SK-MEL-5 (cell line): ENCODE measurements at regions not wholly inside any gene's neighbourhood (a gene's known extent, or its start where the extent isn't known, plus 50 kb on each side); places are given as distances from the start of the nearest gene placed in this dataset.
"Not testable (repeated sequence)": the region's sequence is repeated elsewhere in the genome, so short reads cannot be mapped to it uniquely, and the experiment has no call there.

Experiments used
- DNase-seq: peaks from one replicate; pipeline ENCODE4 v3.0.0-alpha.2; 2016; ENCODE audit warnings: low read depth, low spot score
- in situ Hi-C: cut with HindIII; loops from 2 replicates; pipeline ENCODE4 v1.10.0; 2016; ENCODE audit warnings: low sequenced_read_pairs, high pct_unique_total_duplicates, low pct_unique_long_range_greater_than_20kb

DNA sequence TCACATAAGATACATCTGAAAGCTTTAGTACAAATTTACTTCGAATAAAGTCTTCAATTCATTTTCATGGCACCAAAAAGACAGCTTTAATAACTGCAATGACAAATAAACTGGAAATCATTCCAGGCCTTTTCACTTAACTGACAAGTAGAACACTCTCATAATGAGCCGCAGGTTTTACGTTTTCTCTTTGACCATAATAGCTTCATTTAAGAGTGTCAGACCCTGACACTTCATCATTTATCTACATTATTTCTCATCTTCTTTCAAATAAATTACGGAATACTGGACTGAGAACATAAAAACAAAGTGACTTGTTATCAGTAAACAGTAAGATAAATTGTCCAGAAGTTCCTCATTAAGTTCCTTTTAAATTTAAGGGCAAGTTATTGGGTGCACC is 1252.9 kb upstream of the ACVR2A start:
- in situ Hi-C loops = no loop called here

DNA sequence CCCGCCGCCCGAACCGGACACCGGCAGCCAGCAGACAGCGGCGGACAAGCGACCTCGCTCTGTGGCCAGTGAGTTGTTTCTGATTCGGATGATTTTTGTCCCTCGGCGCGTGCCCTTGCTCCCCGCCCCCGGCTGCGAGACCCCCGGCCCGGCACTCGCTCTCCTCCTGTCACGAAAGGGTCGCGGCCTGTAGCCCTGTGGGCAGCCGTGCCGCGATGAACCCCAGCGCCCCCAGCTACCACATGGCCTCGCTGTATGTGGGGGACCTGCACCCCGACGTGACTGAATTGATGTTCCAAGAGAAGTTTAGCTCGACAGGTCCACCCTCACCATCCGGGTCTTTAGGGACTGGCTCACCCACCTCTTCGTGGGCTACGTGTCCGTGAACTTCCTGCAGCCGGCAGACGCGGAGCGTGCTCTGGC is 1257.5 kb upstream of the ACVR2A start:
- in situ Hi-C loops = no loop called here
- no peak for DNase-seq

More for the DNA sequence above, 1252.9 kb upstream of the ACVR2A start:
- no peak for DNase-seq

DNA sequence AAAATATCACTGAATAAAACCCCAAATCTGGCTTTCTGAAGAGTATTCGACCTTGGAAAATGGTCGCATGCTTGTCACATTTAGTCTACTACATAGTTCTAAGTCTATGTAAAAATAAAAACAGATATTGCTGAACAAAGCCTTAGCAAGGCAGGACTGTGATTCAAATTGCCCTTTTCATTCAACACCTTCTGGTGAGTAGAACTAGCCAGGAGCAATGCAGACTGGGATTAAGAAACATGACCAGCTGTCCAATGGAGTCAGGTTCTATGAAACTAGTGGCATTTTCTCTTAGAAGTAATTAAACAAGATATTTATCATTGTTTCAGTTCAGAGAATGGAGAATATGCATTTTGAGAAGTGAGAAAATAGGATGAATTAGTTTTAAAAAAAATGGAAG is 1260.5 kb upstream of the ACVR2A start:
- in situ Hi-C loops = no loop called here
- DNase-seq = no peak

DNA sequence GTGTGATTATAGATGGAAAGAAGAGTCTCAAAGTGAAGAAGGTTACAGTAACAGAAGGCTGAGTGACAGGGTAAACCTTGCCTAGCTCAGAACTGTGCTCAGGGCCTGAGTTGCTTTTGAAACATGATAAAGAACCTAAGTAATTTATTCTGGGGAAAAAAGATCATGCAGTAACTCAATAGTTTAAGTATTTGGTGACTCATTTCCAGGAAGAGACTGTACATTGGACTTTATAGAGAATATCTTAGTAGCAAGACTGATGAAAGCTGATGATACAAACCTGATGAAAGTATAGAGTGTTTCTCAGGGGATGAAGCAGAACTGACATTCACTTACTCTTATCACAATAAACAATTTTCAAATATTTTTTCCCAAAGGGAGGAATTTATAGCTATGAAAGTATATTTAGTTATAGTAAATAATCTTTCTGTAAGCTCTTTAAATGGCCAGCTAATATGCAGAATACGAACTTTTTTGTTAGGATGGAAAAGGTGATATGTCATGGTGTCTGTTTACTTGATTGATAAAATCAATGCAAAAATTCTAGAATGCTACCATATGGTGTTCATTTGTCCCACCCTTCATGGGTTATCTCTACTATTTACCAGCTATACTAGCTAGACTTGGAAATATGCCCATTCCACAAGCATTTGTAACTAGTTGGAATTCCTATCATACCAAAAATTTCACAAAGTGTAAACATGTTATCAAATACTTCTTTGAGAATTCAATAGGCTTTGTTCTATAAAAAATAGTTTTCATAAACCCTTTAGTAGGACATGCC is 1265.5 kb upstream of the ACVR2A start:
- no peak for DNase-seq
- in situ Hi-C loops = no loop called here

DNA sequence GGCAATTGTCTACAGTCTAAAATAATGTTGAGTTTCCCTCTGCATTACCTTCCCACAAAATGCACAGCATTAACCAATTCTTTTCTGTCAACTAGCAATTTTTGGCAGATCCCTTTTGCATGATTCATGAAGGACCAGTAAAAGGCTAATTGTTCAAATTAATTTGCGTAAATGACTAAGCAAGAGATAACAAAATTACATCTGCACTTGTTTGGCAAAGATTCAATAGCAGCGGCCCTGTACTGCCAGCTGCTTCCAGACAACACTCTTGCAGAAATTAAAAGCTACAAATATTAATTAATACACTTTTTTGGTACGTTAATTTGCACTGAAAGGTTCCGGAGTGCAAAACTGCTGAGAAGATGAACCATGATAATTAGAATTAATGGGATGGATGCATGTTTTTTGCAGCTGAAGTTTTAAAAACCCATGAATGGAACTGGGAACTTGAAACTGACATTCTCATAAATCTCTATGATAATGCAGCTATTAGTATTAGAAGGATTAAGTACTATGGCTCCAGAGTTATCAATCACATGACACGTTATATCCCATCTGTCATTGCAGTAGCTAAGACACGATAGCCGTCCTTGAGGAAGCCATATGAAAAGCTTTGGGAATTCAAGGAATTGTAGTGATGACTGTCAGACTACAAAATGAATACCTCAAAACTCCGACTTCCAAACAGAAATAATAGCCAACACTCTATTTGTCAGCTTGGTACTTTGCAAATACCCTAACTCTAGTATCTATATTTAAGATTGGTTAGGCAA is 1268.3 kb upstream of the ACVR2A start:
- DNase-seq = no peak
- in situ Hi-C loops = no loop called here

DNA sequence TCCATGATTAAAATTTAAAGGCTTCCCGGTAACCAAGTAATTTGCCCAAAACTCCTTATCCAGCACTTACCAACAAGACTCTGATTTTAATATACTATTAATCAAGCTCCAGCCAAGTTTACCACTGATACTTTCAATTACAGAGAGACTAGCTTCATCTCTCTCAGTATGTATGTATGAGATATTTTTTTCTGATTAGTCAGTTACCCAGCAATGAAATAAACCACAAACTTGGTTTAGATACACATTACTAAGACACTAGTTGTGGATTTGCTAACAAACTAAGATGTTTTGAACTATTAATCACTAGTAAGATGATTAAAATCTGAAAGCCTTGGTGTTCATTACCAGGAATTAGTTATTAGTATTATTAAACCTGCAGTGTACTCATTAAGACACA is 1272.2 kb upstream of the ACVR2A start:
- DNase-seq = no peak
- in situ Hi-C loops = no loop called here

DNA sequence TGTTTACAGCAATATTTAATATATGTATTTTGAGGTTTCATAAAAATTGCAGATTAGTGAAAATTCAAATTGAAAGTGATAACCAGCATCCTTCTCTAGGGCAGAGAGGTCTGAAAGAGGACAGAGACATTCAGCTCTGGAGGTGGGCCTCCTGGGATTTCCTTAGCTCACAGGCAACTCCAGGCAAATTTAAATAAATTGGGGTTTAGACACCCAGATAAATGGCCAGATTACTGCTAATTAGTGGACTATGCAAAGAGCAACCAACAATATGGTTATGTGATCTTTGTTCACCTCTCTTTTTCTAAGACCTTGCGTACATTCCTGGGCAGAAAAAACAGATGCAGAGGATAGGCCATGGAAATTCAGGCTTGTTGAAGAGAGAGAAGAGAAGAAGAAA is 1282.8 kb upstream of the ACVR2A start:
- in situ Hi-C loops = no loop called here

DNA sequence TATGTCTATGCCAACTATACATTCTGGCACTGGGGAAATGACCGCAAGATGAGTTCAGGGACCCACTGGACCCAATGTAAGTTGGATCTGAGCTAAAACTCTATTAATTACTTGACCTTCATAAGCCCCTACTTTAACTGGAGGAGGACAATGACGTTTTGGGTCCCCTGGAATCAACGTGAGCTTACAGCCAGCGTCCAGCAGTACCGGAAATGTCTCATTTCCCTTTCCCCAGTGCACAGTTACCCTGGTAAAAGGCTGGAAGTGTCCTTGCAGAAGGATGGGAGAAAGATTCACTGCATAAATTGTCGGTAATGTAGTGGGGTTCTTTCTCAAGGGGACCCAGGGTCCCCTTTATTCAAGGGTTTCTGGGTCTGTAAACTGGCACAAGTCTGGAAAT is 1297.6 kb upstream of the ACVR2A start:
- DNase-seq = no peak
- in situ Hi-C loops = no loop called here

More for the DNA sequence above, 1282.8 kb upstream of the ACVR2A start:
- DNase-seq = no peak

DNA sequence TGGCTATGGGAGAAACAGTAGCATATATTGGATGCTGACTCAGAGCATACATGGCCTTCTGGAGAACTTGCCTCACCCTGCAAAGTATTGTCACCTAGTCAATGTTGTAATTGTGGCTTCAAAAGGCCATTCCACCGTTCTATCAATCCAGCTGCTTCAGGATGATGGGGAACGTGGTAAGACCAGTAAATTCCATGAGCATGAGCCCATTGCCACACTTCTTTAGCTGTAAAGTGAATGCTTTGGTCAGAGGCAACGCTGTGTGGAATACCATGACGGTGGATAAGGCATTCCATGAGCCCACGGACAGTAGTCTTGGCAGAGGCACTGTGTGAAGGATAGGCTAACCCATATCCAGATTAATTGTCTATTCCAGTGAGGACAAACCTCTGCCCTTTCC is 1300.1 kb upstream of the ACVR2A start:
- in situ Hi-C loops = no loop called here
- no peak for DNase-seq

DNA sequence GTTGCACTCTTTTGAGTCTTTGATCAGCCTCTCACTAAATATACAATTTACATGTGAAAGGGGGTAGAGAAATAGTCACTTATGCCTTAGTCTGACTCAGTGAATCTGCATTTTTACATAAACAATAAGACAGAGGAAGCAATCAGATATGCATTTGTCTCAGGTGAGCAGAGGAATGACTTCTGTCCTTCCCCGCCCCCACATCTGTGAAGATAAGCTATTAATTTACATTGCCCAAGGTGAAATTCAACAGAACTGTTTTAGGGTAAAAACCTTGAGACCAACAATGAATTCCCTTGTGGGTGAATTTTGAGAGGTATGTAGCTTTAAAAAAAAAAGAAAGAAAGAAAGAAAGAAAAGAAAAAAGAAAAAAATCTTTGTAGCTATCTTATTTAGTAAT is 1302.9 kb upstream of the ACVR2A start:
- in situ Hi-C loops = no loop called here
- no peak for DNase-seq

DNA sequence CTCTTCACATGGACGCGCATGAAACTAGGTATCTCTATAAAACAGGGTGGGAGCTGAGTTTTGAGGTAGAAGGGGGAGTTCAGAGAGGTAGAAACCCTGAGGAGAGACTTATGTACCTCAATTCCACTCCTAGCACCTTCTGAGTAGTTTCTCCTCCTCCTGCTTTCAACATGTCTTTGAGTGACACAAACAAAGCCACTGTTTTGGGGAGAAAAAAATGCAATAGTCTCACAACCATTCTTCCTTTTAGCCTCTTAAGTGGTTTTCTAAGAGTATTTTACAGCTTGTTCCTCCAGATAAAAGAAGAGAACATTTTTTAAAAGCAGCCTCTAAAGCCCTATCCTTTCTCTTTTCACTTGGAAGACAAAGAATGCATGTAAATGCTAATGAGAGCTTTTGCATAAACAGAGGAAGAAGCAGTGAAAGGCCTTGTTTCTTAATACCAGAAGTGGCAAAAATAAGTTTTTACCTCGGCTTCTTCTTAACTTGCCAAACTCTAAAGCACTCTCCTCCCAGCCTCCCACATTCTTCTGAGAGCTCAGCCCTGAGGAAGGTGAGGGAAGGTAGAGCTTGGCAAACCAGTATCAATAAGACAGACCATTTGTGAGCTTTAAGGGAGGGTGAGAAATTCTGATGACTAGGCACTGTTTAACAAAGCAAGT is 1304.4 kb upstream of the ACVR2A start:
- no peak for DNase-seq
- in situ Hi-C loops = no loop called here

DNA sequence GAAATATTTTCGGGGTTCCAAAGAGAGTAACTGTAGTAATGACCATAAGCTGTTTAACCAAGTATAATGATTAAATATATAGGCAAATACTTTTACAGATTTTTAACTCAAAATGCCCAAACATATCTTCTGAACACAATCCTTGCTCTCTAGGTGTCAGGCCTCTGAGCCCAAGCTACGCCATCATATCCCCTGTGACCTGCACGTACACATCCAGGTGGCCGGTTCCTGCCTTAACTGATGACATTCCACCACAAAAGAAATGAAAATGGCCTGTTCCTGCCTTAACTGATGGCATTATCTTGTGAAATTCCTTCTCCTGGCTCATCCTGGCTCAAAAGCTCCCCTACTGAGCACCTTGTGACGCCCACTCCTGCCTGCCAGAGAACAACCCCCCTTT is 1305.1 kb upstream of the ACVR2A start:
- DNase-seq, in situ Hi-C loops: not testable (repeated sequence)

DNA sequence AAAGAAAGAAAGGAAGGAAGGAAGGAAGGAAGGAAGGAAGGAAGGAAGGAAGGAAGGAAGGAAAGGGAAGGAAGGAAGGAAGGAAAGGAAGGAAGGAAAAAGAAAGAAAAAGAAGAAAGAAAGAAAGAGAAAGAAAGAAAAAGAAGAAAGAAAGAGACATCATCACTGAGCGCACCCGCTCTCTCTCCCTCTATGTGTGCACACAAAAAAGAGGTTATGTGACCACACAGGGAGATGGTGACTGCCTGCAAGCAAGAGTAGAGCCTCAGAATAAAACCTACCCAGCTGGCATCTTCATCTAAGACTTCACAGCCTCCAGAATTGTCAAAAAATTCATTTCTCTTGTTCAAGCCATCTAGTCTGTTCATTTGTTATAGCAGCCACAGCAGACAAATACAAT is 1307.4 kb upstream of the ACVR2A start:
- in situ Hi-C loops = no loop called here
- no peak for DNase-seq

DNA sequence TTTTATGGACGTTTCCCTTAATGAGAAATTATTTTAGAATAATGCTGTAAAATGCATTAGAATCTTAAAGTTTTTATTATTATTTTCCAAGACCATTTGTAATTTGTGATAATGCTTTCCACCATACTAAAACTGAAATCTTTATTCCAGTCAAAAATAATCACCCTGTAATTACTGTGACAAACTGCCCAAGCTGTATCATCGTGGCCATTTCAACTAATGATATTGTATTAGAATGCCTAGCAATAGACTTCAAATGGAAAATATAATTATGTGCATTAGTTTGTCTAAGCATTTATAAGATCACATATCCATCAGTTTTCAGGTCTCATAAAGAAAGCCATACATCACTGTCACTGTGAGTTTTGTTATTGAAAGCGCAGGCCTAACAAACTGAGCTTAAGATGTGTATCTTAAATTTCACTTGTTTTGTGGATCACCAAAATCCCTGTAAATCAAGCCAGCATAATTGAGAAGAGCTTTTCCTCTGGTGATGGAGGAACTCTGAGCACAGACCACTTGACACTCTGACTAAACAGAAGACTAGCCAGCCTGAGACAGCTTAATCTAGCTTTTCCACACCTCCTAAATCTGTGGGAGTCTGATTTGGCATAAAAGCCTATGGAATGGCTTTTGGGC is 1312.2 kb upstream of the ACVR2A start:
- in situ Hi-C loops = no loop called here

DNA sequence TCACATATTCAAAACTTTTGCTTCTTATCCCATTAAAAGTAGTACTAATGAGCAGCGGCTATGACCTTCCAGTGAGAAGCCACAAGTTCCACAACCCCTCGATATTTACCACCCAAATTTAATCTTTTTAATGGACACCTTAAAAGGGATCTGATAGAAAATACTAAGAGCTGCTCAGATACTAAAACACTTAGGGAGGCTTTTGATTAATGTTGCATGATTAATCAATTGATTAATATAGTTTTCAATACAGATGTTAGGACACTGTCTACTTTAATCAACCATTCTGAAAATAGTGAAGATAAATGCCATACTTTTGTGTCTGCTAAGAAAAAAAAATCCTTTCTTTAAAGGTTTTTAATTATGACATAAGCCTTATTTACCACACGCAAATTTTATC is 1312.8 kb upstream of the ACVR2A start:
- DNase-seq = no peak
- in situ Hi-C loops = no loop called here

More for the DNA sequence above, 1312.2 kb upstream of the ACVR2A start:
- no peak for DNase-seq

DNA sequence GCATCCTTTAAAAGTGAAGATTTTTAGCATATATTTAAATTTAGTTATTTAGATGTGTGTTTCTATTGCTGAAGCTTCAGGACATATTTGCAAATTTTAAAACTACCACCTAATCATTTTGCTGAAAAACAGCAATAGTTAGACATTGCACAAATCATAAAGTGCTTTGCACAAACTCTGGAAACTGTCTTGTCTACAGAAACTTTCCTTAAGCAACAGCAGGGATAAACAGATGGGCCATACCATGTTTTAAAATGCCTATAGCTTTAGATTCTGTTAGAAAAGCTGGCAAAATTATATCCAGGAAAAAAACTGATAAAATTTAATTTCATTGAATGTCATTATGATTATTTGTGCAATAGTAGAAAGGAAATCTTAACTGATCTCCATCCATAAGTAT is 1313.9 kb upstream of the ACVR2A start:
- no peak for DNase-seq
- in situ Hi-C loops = no loop called here

DNA sequence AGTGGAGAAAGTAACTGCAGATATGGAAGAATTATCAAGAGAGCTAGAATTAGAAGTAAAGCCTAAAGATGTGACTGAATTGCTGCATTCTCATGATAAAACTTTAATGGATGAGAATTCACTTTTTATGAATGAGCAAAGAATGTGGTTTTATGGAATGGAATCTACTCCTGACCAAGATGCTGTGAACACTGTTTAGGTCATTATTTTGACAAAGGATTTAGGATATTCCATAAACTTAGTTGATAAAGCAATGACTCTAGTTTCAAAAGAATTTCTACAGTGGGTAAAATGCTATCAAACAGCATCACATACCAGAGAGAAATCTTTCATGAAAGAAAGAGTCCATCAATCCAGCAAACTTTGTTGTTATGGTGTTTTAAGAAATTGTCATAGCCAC is 1317.7 kb upstream of the ACVR2A start:
- in situ Hi-C loops = no loop called here
- no peak for DNase-seq

DNA sequence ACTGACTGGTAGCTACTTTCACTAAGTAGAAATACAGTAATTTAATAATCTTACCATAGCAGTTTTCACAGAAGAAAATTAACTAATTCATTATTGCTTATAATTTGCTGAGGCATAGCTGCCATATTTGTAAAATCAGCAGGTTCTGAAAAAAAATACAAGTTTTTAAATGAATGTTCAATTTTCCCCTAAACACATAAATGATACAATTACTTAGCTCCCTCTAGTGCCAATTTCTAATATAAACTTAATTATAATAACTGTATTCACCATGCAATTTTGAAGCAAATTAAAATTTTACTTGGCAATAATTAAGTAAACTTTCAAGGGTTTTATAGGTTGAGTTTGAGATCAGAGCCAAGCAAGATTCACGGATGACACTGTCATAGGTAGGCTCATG is 1321.6 kb upstream of the ACVR2A start:
- DNase-seq = peak; percentile 40
- in situ Hi-C loops = no loop called here
